Osteoblast (primary cell): ENCODE measurements at regions not wholly inside any gene's neighbourhood (a gene's known extent, or its start where the extent isn't known, plus 50 kb on each side); places are given as distances from the start of the nearest gene placed in this dataset.

Source experiments
- DNase-seq: peaks from one replicate; pipeline ENCODE4 v3.0.0; 2011; ENCODE audit warnings: low spot score, mixed read lengths; ENCODE audit not compliant: insufficient read length; ENCODE audit errors: missing footprints
- H2AFZ ChIP-seq: 2 replicates; pipeline ENCODE4 v1.6.0; 2011; ENCODE audit warnings: mild to moderate bottlenecking, low read length
- H3K27ac ChIP-seq: 2 replicates; pipeline ENCODE4 v1.5.1; 2011; ENCODE audit warnings: mild to moderate bottlenecking, low read depth, low read length, moderate library complexity
- H3K27me3 ChIP-seq: 2 replicates; pipeline ENCODE4 v1.6.0; 2012; ENCODE audit warnings: mild to moderate bottlenecking, control low read depth, inconsistent platforms, low read length, moderate library complexity; ENCODE audit not compliant: insufficient read depth
- H3K36me3 ChIP-seq: 2 replicates; pipeline ENCODE4 v1.5.1; 2011; ENCODE audit warnings: mild to moderate bottlenecking, low read length, control low read depth, moderate library complexity; ENCODE audit not compliant: insufficient read depth
- H3K4me1 ChIP-seq: 2 replicates; pipeline ENCODE4 v1.5.1; 2011; ENCODE audit warnings: mild to moderate bottlenecking, low read length, control low read depth, moderate library complexity; ENCODE audit not compliant: insufficient read depth
- H3K4me2 ChIP-seq: 2 replicates; pipeline ENCODE4 v1.6.0; 2011; ENCODE audit warnings: mild to moderate bottlenecking, low read length; ENCODE audit not compliant: insufficient read depth
- H3K4me3 ChIP-seq: fragments of 200-600 bp; sonication (generic); 3 replicates; pipeline ENCODE4 v1.5.1; 2012; ENCODE audit warnings: mild to moderate bottlenecking, low read length, inconsistent platforms; ENCODE audit not compliant: insufficient read depth
- H3K79me2 ChIP-seq: 2 replicates; pipeline ENCODE4 v1.6.0; 2012; ENCODE audit warnings: mild to moderate bottlenecking, low read length, control low read depth, inconsistent platforms; ENCODE audit not compliant: insufficient read depth
- H3K9me3 ChIP-seq: 2 replicates; pipeline ENCODE4 v1.5.1; 2011; ENCODE audit warnings: low read depth, low read length, control low read depth
- H4K20me1 ChIP-seq: 2 replicates; pipeline ENCODE4 v1.6.0; 2012; ENCODE audit warnings: mild to moderate bottlenecking, low read length, control low read depth; ENCODE audit not compliant: insufficient read depth
- CTCF ChIP-seq: IDR thresholded peaks from 2 replicates; pipeline ENCODE4 v1.5.1; 2011; ENCODE audit warnings: mild to moderate bottlenecking, low read depth, low read length, moderate library complexity; ENCODE audit errors: extremely low read depth

- H4K20me1 ChIP-seq = no peaks in the 10 kb centered on the region
- TF ChIP-seq CTCF = no peak
- no peak overlapping the region for H3K27ac ChIP-seq
- H3K4me3 ChIP-seq = no peak overlapping the region
- H3K9me3 ChIP-seq = no peaks in the 10 kb centered on the region
- no peaks in the 10 kb centered on the region for H3K36me3 ChIP-seq
- no peaks in the 10 kb centered on the region for H3K79me2 ChIP-seq
- no peak for DNase-seq
- no peaks in the 10 kb centered on the region for H3K4me1 ChIP-seq
- H3K27me3 ChIP-seq = no peaks in the 10 kb centered on the region
- no peak overlapping the region for H2AFZ ChIP-seq
- no peak overlapping the region for H3K4me2 ChIP-seq
Measured at GRCh38 chr5:152938630-152939029, 533.6 kb upstream of the NMUR2 start.

GRCh38 chr5:152942633-152943336, 537.7 kb upstream of the NMUR2 start:
- Histone ChIP-seq H4K20me1 (no peaks in the 10 kb centered on the region), H3K27me3 (no peaks in the 10 kb centered on the region), H3K4me2 (no peak overlapping the region), H3K27ac (no peak overlapping the region), H2AFZ (no peak overlapping the region), H3K4me1 (no peaks in the 10 kb centered on the region), H3K79me2 (no peaks in the 10 kb centered on the region), H3K9me3 (no peaks in the 10 kb centered on the region), H3K36me3 (no peaks in the 10 kb centered on the region), H3K4me3 (no peak overlapping the region)
- DNase-seq = no peak
- no peak for TF ChIP-seq CTCF

DNA sequence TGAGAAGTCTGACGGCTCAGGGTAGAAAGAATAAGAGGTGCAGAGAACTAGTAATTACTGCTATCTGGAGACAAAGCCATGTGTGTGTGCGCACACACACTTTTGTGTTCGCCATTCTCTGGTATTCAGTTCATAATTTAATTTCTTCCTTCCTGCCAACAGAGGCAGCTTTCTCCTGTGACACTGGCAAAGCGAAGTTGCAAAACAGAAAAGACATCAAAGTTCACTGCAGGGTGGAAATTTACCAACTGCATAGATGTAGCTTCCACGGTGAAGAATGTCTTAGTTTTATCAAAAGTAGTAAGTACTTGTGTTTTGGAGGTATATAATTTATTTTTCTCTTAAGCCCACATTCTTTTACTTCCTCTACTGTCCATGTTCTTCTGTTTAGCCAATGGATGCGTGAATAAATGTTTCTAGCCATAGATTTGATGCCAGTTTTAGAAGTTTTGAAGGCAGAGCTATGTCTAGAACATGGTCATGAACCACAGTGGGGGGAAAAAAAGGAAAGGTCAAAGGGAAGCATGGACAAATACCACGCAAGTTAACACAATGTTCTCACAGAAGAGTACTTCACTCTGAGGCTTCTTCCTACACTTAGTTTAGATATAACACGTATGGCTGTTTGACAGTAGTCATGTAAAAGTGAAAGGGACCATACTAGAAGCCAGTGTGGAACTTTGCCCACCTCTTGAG, 536.5 kb upstream of the GRIA1 start:
- no peak for TF ChIP-seq CTCF
- peak; percentile 22 for DNase-seq
- no peaks in the 10 kb centered on the region for H3K9me3 ChIP-seq
- no peaks in the 10 kb centered on the region for H3K36me3 ChIP-seq
- no peak overlapping the region for H3K4me3 ChIP-seq
- H3K79me2 ChIP-seq = no peaks in the 10 kb centered on the region
- H3K27ac ChIP-seq = no peak overlapping the region
- no peak overlapping the region for H3K4me2 ChIP-seq
- no peak overlapping the region for H2AFZ ChIP-seq
- no peaks in the 10 kb centered on the region for H3K4me1 ChIP-seq
- no peaks in the 10 kb centered on the region for H4K20me1 ChIP-seq
- no peaks in the 10 kb centered on the region for H3K27me3 ChIP-seq

DNA sequence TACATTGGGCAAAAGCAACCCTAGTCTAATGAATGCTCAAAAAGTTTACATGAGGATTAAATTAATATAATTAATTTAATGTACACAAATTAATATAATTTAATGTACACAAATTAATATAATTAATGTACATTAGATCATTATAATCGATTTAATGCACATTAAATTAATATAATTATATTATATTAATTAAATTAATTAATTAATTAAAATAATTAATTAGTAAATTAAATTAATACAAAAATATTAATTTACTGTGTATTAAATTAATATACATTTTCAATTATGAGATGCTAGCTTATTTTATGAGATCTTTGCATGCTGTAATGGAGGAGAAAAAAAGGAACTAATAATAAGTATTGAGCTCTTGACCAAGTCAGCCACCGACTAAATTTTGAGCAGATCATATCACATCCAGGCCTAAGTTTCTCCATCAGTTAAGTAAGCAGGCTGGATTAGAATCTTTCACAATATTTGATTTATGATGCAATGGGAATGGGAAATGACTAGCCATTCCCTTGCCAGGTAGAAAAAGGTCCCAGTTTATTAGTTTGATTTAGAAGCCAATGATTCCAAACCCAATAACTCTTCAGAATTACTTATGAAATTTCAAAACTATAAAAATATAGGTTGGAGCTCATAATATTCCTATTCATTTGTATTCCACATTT, 533.4 kb upstream of the GRIA1 start:
- DNase-seq = no peak
- no peaks in the 10 kb centered on the region for H4K20me1 ChIP-seq
- no peaks in the 10 kb centered on the region for H3K4me1 ChIP-seq
- no peak overlapping the region for H2AFZ ChIP-seq
- no peaks in the 10 kb centered on the region for H3K36me3 ChIP-seq
- no peak overlapping the region for H3K4me2 ChIP-seq
- H3K4me3 ChIP-seq = no peak overlapping the region
- no peaks in the 10 kb centered on the region for H3K27me3 ChIP-seq
- no peak for TF ChIP-seq CTCF
- H3K79me2 ChIP-seq = no peaks in the 10 kb centered on the region
- no peaks in the 10 kb centered on the region for H3K9me3 ChIP-seq
- no peak overlapping the region for H3K27ac ChIP-seq
